Heart left ventricle (tissue), 16 donors: ENCODE measurements at regions not wholly inside any gene's neighbourhood (a gene's known extent, or its start where the extent isn't known, plus 50 kb on each side); places are given as distances from the start of the nearest gene placed in this dataset.

ENCODE experiments used
- ATAC-seq, 4 donors: fragments of 200-7000 bp; cut with Tn5 transposase; one replicate each; pipeline ENCODE4 v1.9.1; 2020 to 2022; ENCODE audit warnings: moderate library complexity in 4 of 4, mild to moderate bottlenecking in 3 of 4, moderate number of reproducible peaks in 1 of 4
- DNase-seq, 5 donors: peaks; one replicate each; pipeline ENCODE4 v3.0.0-alpha.2; 2020
- H3K27ac ChIP-seq, 12 donors: fragments of 200-600 bp; sonication (generic) in 4 of 12; one replicate each; pipeline versions ENCODE4 v1.5.0 to v1.8.0; 2016 to 2022; ENCODE audit warnings: mild to moderate bottlenecking in 2 of 12
- H3K27me3 ChIP-seq, 9 donors: fragments of 200-600 bp; sonication (generic) in 2 of 9; one replicate each; pipeline versions ENCODE4 v1.5.1 to v1.8.0; 2016 to 2022; ENCODE audit warnings: mild to moderate bottlenecking in 3 of 9
- H3K36me3 ChIP-seq, 9 donors: fragments of 200-600 bp; sonication (generic) in 2 of 9; one replicate each; pipeline versions ENCODE4 v1.5.0 to v1.8.0; 2018 to 2022; ENCODE audit warnings: mild to moderate bottlenecking in 2 of 9
- H3K4me1 ChIP-seq, 12 donors: fragments of 200-600 bp; sonication (generic) in 4 of 12; one replicate each; pipeline versions ENCODE4 v1.5.0 to v1.8.0; 2016 to 2022; ENCODE audit warnings: mild to moderate bottlenecking in 3 of 12
- H3K4me3 ChIP-seq, 12 donors: fragments of 200-600 bp; sonication (generic) in 4 of 12; one replicate each; pipeline versions ENCODE4 v1.5.0 to v1.8.0; 2017 to 2022; ENCODE audit warnings: mild to moderate bottlenecking in 9 of 12, moderate library complexity in 4 of 12
- H3K9me3 ChIP-seq, 12 donors: fragments of 200-600 bp; sonication (generic) in 4 of 12; one replicate each; pipeline versions ENCODE4 v1.5.0 to v1.8.0; 2016 to 2022; ENCODE audit warnings: mild to moderate bottlenecking in 1 of 12
- CTCF ChIP-seq, 12 donors: fragments of 200-600 bp; sonication (generic) in 4 of 12; IDR thresholded peaks; one replicate each; pipeline versions ENCODE4 v1.5.0 to v1.8.0; 2018 to 2022; ENCODE audit warnings: antibody characterized with exemption in 12 of 12, mild to moderate bottlenecking in 5 of 12
- POLR2A ChIP-seq, 2 donors: fragments of 450-650 bp; IDR thresholded peaks; one replicate each; pipeline ENCODE4 v1.6.1; 2017; ENCODE audit warnings: antibody characterized with exemption in 2 of 2, mild to moderate bottlenecking in 2 of 2, moderate library complexity in 2 of 2
- WGBS, 4 donors: extraction: QIAGEN DNeasy Blood & Tissue Kit in 2 of 4; methylation state at CpG; one replicate each; pipeline versions ENCODE4 v1.1.5 to v1.1.7; 2013 to 2018; 5-methylcytosine and 5-hydroxymethylcytosine counted together
- intact Hi-C, 10 donors: fragments of 100-400 bp; cut with DNase I; formaldehyde crosslinking; loops; one replicate each; pipeline versions ENCODE4 v1.11.1 to v1.14.2; 2022
- donor health status: ischemic (EF 13 %, LVEDD 7.1; RV severe dilation, severe dysfunction).
- donor health status: healthy with polysubstance abuse.
- donor health status: DM: no; HTN: yes; CAD: no.
- donor health status: DM: no; HTN: no; CAD: no.
- donor health status: ischemic (EF 25% LVEDD 6.9; RV normal size, moderate dysfunction).
- donor health status: ischemic (EF 25% LVEDD 5.7; RV mildly dilated, moderate dysfunction).
- donor health status: healthy.
- donor health status: DM: yes; HTN: yes; CAD: no.
- donor health status: ischemic (EF 35%, LVEDD 5.7; RV mildly dilated, moderate dysfunction).
- donor health status: nonischemic (EF 11% LVEDD 7.7; RV severe dilation, severe dysfunction).
- donor health status: DM: yes; HTN: yes; CAD: no.
- donor health status: PGD.
- donor health status: ischemic (EF 29% LVEDD 5.4; RV normal size, mild dysfunction).
- donor health status: nonischemic (EF 23%, LVEDD 6.1; RV moderate dilation, normal function).

GRCh38 chr1:189021577-189021976, 1456.1 kb downstream of the BRINP3 start:
- WGBS, 4 donors: 77 to 88% (median 80%) methylated on average over 5 of the region's 5 CpGs
- intact Hi-C loops: no loop called here

GRCh38 chr1:189022015-189022414, 1455.6 kb downstream of the BRINP3 start:
- no peak for TF ChIP-seq POLR2A (IDR thresholded peaks at IDR 0.05)
- no peak for TF ChIP-seq CTCF (IDR thresholded peaks at IDR 0.05)
- H3K4me1 ChIP-seq: no peaks in the 10 kb centered on the region
- H3K36me3 ChIP-seq: no peaks in the 10 kb centered on the region
- 81 to 84% (median 83%) methylated on average over 4 of the region's 4 CpGs for WGBS, 4 donors
- intact Hi-C loops: no loop called here
- DNase-seq (no peak), ATAC-seq (no peak)
- no peaks in the 10 kb centered on the region for H3K27me3 ChIP-seq
- no peak overlapping the region for H3K4me3 ChIP-seq
- no peak overlapping the region for H3K27ac ChIP-seq
- peaks cover 0 to 11% (median 0%) of the 10 kb centered on the region in 12 donors for H3K9me3 ChIP-seq

More at GRCh38 chr1:189021577-189021976, 1456.1 kb downstream of the BRINP3 start:
- DNase-seq (no peak), ATAC-seq (no peak)
- no peak overlapping the region for H3K27ac ChIP-seq
- H3K27me3 ChIP-seq: no peaks in the 10 kb centered on the region
- no peak overlapping the region for H3K4me3 ChIP-seq
- no peaks in the 10 kb centered on the region for H3K4me1 ChIP-seq
- TF ChIP-seq CTCF (IDR thresholded peaks at IDR 0.05) (no peak), POLR2A (IDR thresholded peaks at IDR 0.05) (no peak)
- peaks cover 0 to 11% (median 0%) of the 10 kb centered on the region in 12 donors for H3K9me3 ChIP-seq
- H3K36me3 ChIP-seq: no peaks in the 10 kb centered on the region

GRCh38 chr1:189027512-189027911, 1450.2 kb downstream of the BRINP3 start:
- WGBS, 4 donors: 80 to 83% (median 83%) methylated on average over 5 of the region's 5 CpGs
- TF ChIP-seq CTCF (IDR thresholded peaks at IDR 0.05): no peak
- H3K4me3 ChIP-seq: no peak overlapping the region

GRCh38 chr1:189033169-189033568, 1444.5 kb downstream of the BRINP3 start:
- Histone ChIP-seq H3K27ac (no peak overlapping the region), H3K27me3 (no peaks in the 10 kb centered on the region), H3K9me3 (no peaks in the 10 kb centered on the region), H3K4me1 (no peaks in the 10 kb centered on the region), H3K4me3 (no peak overlapping the region), H3K36me3 (no peaks in the 10 kb centered on the region)
- no peak for ATAC-seq
- no peak for TF ChIP-seq POLR2A (IDR thresholded peaks at IDR 0.05)
- no peak for TF ChIP-seq CTCF (IDR thresholded peaks at IDR 0.05)
- intact Hi-C loops: no loop called here
- DNase-seq: no peak

More at GRCh38 chr1:189027512-189027911, 1450.2 kb downstream of the BRINP3 start:
- H3K27ac ChIP-seq: no peak overlapping the region
- H3K4me1 ChIP-seq: no peaks in the 10 kb centered on the region
- ATAC-seq (no peak), DNase-seq (no peak)
- H3K36me3 ChIP-seq: no peaks in the 10 kb centered on the region
- H3K27me3 ChIP-seq: no peaks in the 10 kb centered on the region
- intact Hi-C loops: no loop called here
- H3K9me3 ChIP-seq: peaks cover 0 to 4% (median 0%) of the 10 kb centered on the region in 12 donors
